Fibroblast of lung (primary cell): ENCODE measurements at regions not wholly inside any gene's neighbourhood (a gene's known extent, or its start where the extent isn't known, plus 50 kb on each side); places are given as distances from the start of the nearest gene placed in this dataset.

Source experiments
- CTCF ChIP-seq, 2 donors: IDR thresholded peaks in 1 of 2; conservative IDR thresholded peaks in 1 of 2; 1 replicate in 1 of 2; 2 replicates in 1 of 2; pipeline ENCODE4 v1.5.1; 2011 to 2012; ENCODE audit warnings: low read length in 2 of 2, control low read depth in 1 of 2, inconsistent platforms in 1 of 2, low read depth in 1 of 2, mild to moderate bottlenecking in 1 of 2
- EZH2 ChIP-seq: IDR thresholded peaks from 2 replicates; pipeline ENCODE4 v1.5.1; 2012; ENCODE audit warnings: low read length, control low read depth, mild to moderate bottlenecking; ENCODE audit errors: missing control alignments

GRCh38 chr13:64154514-64154913 lies 2738.9 kb upstream of the PCDH20 start:
- TF ChIP-seq CTCF (conservative IDR thresholded peaks at IDR 0.05 in 1 of 2, IDR thresholded peaks at IDR 0.05 in 1 of 2; ENCODE audit: low read depth in 1 of 2, low read length in 2 of 2) (peak in 1 of 2 donors; percentile 31), EZH2 (no peak)
